ENCODE measurements at regions not wholly inside any gene's neighbourhood (a gene's known extent, or its start where the extent isn't known, plus 50 kb on each side); places are given as distances from the start of the nearest gene placed in this dataset.

DNA sequence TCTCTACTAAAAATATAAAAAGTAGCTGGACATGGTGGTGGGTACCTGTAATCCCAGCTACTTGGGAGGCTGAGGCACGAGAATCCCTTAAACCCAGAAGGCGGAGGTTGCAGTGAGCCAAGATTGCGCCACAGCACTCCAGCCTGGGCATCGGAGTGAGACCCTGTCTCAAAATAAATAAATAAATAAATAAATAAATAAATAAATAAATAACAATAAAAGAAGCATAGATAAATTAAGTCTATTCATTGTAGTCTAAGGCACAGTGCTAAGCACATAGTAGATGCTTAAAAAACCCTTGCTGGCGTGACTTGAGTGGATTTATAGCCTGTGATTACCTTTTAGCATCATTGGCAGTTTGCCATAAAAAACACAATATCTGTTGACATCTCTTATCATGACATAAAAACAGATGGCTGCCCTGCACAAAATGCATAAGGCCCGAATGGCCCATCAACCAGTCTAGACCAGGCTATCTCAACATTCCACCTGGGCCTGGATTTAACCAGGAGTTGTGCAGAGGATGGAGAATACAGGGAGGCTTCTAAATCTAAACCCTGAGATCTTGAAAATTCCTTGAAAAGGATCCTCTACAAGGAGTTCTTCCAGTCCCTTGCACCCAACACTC lies 94.9 kb downstream of the PRLHR start:
- H3K27me3 Mint-ChIP-seq (ENCODE audit: unreplicated experiment), result no peaks in the 10 kb centered on the region
- no peaks in the 10 kb centered on the region for H3K36me3 Mint-ChIP-seq (ENCODE audit: insufficient read depth, unreplicated experiment)
- peaks cover 19% of the 10 kb centered on the region for H3K4me1 Mint-ChIP-seq (ENCODE audit: low read depth, unreplicated experiment)
- no peak overlapping the region for H3K27ac Mint-ChIP-seq (ENCODE audit: unreplicated experiment)
- TF ChIP-seq, protein P1, sequence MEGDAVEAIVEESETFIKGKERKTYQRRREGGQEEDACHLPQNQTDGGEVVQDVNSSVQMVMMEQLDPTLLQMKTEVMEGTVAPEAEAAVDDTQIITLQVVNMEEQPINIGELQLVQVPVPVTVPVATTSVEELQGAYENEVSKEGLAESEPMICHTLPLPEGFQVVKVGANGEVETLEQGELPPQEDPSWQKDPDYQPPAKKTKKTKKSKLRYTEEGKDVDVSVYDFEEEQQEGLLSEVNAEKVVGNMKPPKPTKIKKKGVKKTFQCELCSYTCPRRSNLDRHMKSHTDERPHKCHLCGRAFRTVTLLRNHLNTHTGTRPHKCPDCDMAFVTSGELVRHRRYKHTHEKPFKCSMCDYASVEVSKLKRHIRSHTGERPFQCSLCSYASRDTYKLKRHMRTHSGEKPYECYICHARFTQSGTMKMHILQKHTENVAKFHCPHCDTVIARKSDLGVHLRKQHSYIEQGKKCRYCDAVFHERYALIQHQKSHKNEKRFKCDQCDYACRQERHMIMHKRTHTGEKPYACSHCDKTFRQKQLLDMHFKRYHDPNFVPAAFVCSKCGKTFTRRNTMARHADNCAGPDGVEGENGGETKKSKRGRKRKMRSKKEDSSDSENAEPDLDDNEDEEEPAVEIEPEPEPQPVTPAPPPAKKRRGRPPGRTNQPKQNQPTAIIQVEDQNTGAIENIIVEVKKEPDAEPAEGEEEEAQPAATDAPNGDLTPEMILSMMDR (IDR thresholded peaks at IDR 0.05; ENCODE audit: unreplicated experiment), result no peak
- BruUV-seq (replicated peaks), result no TSS peak
- intact Hi-C loops (cut with micrococcal nuclease; ENCODE audit: unreplicated experiment), result no loop called here
- H3K9me3 Mint-ChIP-seq (ENCODE audit: low read depth, unreplicated experiment), result peaks cover 2% of the 10 kb centered on the region
- no peak overlapping the region for H3K4me3 Mint-ChIP-seq (ENCODE audit: low read depth, unreplicated experiment)
- DNase-seq, result no peak
- CTCF ChIA-PET, result no interaction called here

DNA sequence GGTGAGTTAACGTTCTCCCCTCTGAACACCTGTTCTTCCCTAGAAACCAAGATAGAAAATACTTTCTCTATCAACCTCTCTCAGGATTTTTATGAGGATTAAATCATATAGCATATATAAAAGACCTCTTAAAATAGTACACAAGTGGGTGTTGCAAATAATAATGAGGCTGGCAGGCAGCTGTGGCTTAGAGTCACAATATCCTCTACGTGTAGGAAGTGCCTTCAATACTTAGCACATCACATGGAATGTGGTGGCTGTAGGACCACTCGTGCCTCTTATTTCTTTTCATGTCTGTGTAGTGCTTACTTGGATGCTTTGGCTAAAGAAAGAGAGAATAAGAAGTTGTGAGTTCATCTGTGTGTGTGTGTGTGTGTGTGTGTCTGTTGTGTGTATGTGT lies 96.3 kb downstream of the PRLHR start:
- Mint-ChIP-seq H3K4me3 (ENCODE audit: low read depth, unreplicated experiment) (no peak overlapping the region), H3K27me3 (ENCODE audit: unreplicated experiment) (no peaks in the 10 kb centered on the region), H3K4me1 (ENCODE audit: low read depth, unreplicated experiment) (peaks cover 14% of the 10 kb centered on the region), H3K27ac (ENCODE audit: unreplicated experiment) (no peak overlapping the region), H3K36me3 (ENCODE audit: insufficient read depth, unreplicated experiment) (no peaks in the 10 kb centered on the region), H3K9me3 (ENCODE audit: low read depth, unreplicated experiment) (peaks cover 2% of the 10 kb centered on the region)
- CTCF ChIA-PET, result no interaction called here
- BruUV-seq (replicated peaks), result no TSS peak
- TF ChIP-seq, protein P1 (IDR thresholded peaks at IDR 0.05; ENCODE audit: unreplicated experiment), result no peak
- no peak for DNase-seq
- intact Hi-C loops (cut with micrococcal nuclease; ENCODE audit: unreplicated experiment), result no loop called here

DNA sequence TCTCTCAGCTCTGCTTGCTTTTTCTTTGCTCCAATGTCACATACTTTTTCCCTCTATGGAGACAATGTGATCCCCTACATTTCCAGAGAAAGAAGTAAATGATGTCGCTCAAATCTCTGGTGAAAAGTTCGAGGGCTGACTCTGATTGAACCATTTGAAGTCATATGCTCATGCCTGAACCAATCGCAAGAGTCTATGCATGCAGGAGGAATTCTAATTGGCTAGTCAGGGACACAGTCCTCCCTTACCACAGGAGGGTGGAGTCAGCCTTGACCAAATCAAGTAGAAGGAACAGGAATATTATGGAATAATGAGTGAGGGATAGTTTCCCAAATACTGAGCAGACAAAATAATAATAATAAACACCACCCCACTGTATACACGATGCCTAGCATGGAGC lies 96.8 kb downstream of the PRLHR start:
- H3K27me3 Mint-ChIP-seq (ENCODE audit: unreplicated experiment), result no peaks in the 10 kb centered on the region
- peaks cover 9% of the 10 kb centered on the region for H3K4me1 Mint-ChIP-seq (ENCODE audit: low read depth, unreplicated experiment)
- intact Hi-C loops (cut with micrococcal nuclease; ENCODE audit: unreplicated experiment), result no loop called here
- no peak overlapping the region for H3K4me3 Mint-ChIP-seq (ENCODE audit: low read depth, unreplicated experiment)
- TF ChIP-seq, protein P1 (IDR thresholded peaks at IDR 0.05; ENCODE audit: unreplicated experiment), result no peak
- DNase-seq, result no peak
- CTCF ChIA-PET, result no interaction called here
- no peak overlapping the region for H3K27ac Mint-ChIP-seq (ENCODE audit: unreplicated experiment)
- H3K9me3 Mint-ChIP-seq (ENCODE audit: low read depth, unreplicated experiment), result peaks cover 2% of the 10 kb centered on the region
- H3K36me3 Mint-ChIP-seq (ENCODE audit: insufficient read depth, unreplicated experiment), result no peaks in the 10 kb centered on the region
- BruUV-seq (replicated peaks), result no TSS peak

DNA sequence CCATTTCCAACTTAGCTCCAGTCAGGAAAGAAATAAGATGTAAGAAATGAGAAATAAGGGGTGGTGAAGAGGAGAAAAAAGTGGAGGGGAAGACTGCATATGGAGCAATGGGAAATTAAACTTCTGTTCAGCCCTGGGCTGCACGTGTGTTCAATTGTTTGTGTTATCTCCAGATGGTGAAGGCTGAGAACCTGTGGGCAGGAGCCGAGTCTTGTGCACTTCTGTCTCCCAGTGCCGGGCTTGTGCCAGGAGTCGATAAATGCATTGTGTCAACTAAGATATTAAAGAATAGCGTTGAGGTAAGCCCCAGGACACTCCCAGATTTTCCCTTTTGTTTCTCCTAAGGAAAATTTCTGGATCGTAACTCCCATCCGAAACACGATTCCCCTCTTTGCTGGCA lies 98.2 kb downstream of the PRLHR start:
- Mint-ChIP-seq H3K4me1 (ENCODE audit: low read depth, unreplicated experiment) (peaks cover 8% of the 10 kb centered on the region), H3K9me3 (ENCODE audit: low read depth, unreplicated experiment) (peaks cover 2% of the 10 kb centered on the region), H3K27me3 (ENCODE audit: unreplicated experiment) (no peaks in the 10 kb centered on the region), H3K36me3 (ENCODE audit: insufficient read depth, unreplicated experiment) (no peaks in the 10 kb centered on the region), H3K27ac (ENCODE audit: unreplicated experiment) (no peak overlapping the region), H3K4me3 (ENCODE audit: low read depth, unreplicated experiment) (no peak overlapping the region)
- no TSS peak for BruUV-seq (replicated peaks)
- TF ChIP-seq, protein P1 (IDR thresholded peaks at IDR 0.05; ENCODE audit: unreplicated experiment), result no peak
- DNase-seq, result no peak
- CTCF ChIA-PET, result no interaction called here
- intact Hi-C loops (cut with micrococcal nuclease; ENCODE audit: unreplicated experiment), result no loop called here

Measured in Calu3 (cell line).